HG03575 (cell line): ENCODE measurements at regions not wholly inside any gene's neighbourhood (a gene's known extent, or its start where the extent isn't known, plus 50 kb on each side); places are given as distances from the start of the nearest gene placed in this dataset.

Experiments used
- ATAC-seq: cut with Tn5 transposase; IDR thresholded peaks from one replicate; pipeline ENCODE4 v1.9.1; 2021; ENCODE audit not compliant: unreplicated experiment, insufficient number of reproducible peaks, low FRiP score; ENCODE audit errors: extremely low read depth

- ATAC-seq, result no peak
These were observed 719.4 kb upstream of the ADAMTS16 start for GRCh38 chr5:4420681-4421080.

- no peak for ATAC-seq
These were observed 717.9 kb upstream of the ADAMTS16 start for GRCh38 chr5:4422247-4422646.

- no peak for ATAC-seq
These were observed 715.2 kb upstream of the ADAMTS16 start for GRCh38 chr5:4424895-4425294.

DNA sequence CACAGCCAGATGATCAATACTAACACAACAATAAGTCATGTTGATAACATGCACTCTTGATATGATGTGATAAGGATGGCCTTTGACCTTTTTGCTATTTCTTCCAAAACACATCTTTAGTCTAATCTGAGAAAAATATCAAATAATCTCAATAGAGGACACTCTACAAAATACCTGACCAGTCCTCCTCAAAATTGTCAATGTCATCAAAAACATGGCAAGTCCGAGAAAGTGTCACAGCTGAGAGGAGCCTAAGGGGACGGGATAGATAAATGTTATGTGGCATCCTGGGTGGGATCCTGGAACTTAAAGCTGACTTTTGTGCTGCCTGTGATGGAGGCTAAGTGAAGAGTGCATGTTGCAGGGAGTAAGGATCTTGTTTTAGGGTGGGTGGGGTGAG lies 699.6 kb upstream of the ADAMTS16 start:
- ATAC-seq, result no peak

GRCh38 chr5:4442221-4442620 lies 697.9 kb upstream of the ADAMTS16 start:
- no peak for ATAC-seq

GRCh38 chr5:4447657-4448056 lies 692.5 kb upstream of the ADAMTS16 start:
- ATAC-seq, result no peak

DNA sequence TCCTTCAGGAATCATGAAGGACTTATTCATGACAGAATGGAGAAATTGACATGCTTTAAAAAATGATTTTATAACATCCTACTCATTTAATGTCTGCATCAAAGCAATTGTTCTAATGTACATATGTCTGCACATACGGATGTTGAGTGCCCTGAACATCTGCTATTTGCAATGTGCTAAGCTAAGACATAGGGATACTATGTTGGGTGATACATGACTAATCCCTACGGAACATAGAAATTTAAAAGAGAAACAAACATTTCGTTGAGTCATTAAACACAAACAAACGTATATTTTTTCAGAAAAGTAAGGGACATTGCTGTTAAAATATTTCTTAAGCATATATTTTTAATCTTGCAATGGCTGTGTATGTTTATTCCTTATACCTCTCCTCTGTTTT lies 686.5 kb upstream of the ADAMTS16 start:
- ATAC-seq, result no peak

- no peak for ATAC-seq
These were observed 660.7 kb upstream of the ADAMTS16 start for GRCh38 chr5:4479426-4479825.

DNA sequence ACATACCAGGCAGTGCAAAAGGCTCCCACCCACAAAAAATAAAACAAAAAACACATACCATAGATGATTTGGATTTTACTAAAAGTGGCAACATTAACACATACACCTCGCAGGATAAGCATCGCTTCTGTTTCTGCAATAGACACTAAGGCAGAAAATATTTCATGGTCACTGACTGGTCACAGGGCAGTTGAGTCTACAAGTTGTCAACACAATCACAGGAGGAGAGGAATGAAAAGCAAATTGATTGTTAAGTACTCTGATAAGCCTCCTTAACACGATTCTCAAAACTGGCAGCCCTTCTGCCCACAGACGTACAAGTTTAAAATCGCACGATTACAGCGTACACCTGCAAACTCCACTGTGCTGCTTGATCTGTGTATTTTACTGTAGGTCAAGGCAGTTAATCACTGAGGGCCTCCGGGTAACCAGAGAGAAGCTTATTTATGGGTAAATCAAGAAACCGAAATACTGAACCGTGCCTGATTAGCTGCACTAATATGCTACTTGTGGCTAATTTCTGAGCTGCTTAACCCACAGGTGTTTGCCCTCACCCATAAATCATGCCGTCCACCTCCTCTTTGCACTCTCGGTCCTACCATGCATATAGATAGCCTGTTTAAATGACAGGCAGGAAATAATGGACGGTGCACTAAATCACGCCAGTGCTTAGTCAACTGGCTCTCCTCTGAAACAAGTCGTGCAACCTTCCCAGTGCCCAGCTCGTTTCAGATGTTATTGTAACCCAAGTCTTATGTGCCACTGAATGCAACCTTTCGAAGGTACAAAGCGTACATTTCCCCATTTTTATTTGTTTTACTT lies 659.4 kb upstream of the ADAMTS16 start:
- ATAC-seq, result no peak

GRCh38 chr5:4487581-4487980 lies 652.5 kb upstream of the ADAMTS16 start:
- no peak for ATAC-seq

DNA sequence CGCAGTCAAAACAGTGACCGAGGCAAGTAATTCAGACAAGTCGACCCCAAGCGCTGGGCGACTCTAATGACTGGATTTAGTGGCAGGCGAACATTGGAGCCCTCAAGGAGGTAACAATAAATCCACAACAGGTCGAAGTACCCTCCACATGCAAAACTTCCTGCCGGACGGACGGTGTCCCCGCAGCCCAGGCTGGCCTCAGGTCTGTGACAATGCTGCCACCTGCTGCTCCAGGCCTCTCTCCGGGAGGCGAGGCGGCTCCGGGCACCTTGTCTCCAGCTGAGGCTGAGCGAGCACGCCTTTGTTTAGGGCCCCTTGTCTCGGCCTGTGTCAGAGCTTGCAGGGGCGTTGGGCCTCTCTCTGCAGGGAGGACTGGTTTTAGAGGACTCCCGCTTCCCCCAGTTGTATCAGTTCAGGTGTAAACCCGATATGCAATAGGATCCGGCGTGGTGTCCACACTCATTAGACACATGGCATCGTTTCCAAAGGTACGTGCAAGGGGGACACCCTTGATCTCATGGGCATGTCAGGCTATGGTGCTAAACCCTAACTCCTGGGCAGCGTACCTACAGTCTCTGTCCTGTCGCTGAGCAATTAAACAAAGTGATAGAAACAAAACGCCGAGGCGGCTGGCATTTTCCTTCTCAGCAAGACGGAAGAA lies 628.0 kb upstream of the ADAMTS16 start:
- ATAC-seq, result no peak

DNA sequence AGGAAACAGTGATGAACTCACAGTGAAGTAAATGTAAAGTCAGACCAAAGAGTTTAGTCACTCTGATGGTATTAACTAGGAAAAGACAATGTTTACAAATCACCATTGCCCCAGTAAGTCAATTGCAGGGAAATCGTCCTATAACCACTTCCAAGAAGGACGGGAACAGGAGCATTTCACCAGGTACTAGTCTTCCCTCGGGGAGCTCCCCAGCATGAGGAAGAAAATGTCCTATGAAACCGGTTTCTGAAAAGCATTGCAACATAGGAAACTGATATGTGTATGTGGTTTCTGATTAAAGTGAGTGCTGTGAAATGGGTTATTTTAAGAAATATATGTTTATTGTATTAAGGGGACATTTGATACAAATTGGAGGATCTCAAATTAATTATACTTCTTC lies 626.7 kb upstream of the ADAMTS16 start:
- no peak for ATAC-seq

GRCh38 chr5:4514067-4514648 lies 626.0 kb upstream of the ADAMTS16 start:
- no peak for ATAC-seq

GRCh38 chr5:4518903-4519672 lies 621.0 kb upstream of the ADAMTS16 start:
- ATAC-seq, result no peak

GRCh38 chr5:4520559-4520958 lies 619.6 kb upstream of the ADAMTS16 start:
- no peak for ATAC-seq

DNA sequence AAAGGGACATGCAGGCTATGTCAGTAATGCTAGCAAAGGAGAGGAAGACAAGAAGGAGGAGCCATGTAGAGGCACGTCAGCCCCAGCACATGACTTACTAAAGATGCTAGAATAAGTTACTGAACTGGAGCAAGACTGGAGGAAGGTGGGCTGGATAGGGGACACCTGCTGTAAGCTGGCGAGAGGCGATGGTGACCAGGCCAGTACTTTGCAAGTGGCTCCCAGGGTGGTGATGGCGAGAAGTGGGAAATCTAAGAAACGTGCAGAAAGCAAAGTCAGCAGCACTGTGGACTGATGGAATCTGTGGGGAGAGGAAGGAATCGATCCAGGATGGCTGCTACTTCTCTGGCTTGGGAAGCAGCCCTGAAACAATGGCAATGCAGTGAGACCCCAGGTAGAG lies 617.1 kb upstream of the ADAMTS16 start:
- ATAC-seq, result no peak

GRCh38 chr5:4531756-4532704 lies 608.1 kb upstream of the ADAMTS16 start:
- ATAC-seq, result no peak

DNA sequence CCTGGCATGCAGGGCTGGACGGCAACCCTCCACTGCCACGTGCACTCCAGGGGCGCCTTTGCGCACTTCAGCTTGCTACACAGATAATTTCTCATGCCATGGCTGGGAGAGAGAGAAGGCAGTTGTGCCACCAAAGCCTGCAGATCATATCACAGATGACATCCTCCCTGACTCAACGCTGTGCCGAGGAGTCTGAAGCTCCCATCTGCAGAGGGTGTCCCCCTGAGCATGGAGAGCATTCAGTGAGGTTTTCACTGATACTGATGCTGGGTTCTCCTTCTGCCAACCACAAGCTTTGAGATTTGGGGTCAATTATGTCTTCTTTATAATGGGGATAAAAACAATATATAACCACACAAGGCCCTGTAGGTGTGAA lies 607.4 kb upstream of the ADAMTS16 start:
- ATAC-seq, result no peak
